GM12878 (cell line): ENCODE measurements at regions not wholly inside any gene's neighbourhood (a gene's known extent, or its start where the extent isn't known, plus 50 kb on each side); places are given as distances from the start of the nearest gene placed in this dataset.

Source experiments
- ATAC-seq: fragments of 200-7000 bp; cut with Tn5 transposase; 3 replicates; pipeline ENCODE4 v1.9.1; 2020; ENCODE audit warnings: mild to moderate bottlenecking, moderate library complexity
- BruUV-seq: library from RNA; stranded (reverse); fragments of 400-500 nt; replicated peaks from 2 replicates; lab custom pipeline; 2021; lab: Mats Ljungman, UMichigan
- CTCF ChIA-PET: fragments of 300-600 bp; sonication (Branson Sonifier 250); formaldehyde crosslinking; extraction: SDS; loops from one replicate; lab custom pipeline; 2021; ENCODE audit warnings: inconsistent platforms; lab: Yijun Ruan, JAX
- POLR2A ChIA-PET: fragments of 350-600 bp; formaldehyde crosslinking; extraction: SDS; loops from one replicate; lab custom pipeline; 2021; ENCODE audit warnings: inconsistent platforms; lab: Charles Lee
- RAD21 ChIA-PET: fragments of 300-600 bp; sonication (Branson Sonifier 250); formaldehyde crosslinking; loops from one replicate; lab custom pipeline; 2023; ENCODE audit warnings: antibody characterized with exemption; ENCODE audit not compliant: unreplicated experiment; lab: Charles Lee
- SMC1A ChIA-PET: fragments of 300-600 bp; sonication (Branson Sonifier 250); formaldehyde crosslinking; loops from one replicate; lab custom pipeline; 2023; ENCODE audit not compliant: unreplicated experiment, uncharacterized antibody; lab: Charles Lee
- DNase-seq: peaks from one replicate; pipeline ENCODE4 v3.0.0-alpha.2; 2011; ENCODE audit warnings: low read depth, low spot score
- FAIRE-seq: peaks from 3 replicates; lab custom pipeline; 2011; peaks lifted over from hg19 to GRCh38; lab: Jason Lieb, UNC
- H2AFZ ChIP-seq: 2 replicates; pipeline ENCODE4 v1.6.0; 2011; ENCODE audit warnings: low read depth, low read length, control low read depth; ENCODE audit not compliant: control insufficient read depth
- H3K27ac ChIP-seq: 2 replicates; pipeline ENCODE4 v1.5.1; 2011; ENCODE audit warnings: control low read depth; ENCODE audit not compliant: control insufficient read depth, insufficient read depth
- H3K27me3 ChIP-seq, 2 experiments: replicated peaks in 1 of 2; 2 replicates each; pipeline versions ENCODE4 v1.6.0 to v1.6.1; 2011; ENCODE audit warnings: low read length in 1 of 2; ENCODE audit not compliant: control insufficient read depth in 2 of 2, insufficient read depth in 2 of 2
- H3K36me3 ChIP-seq, 2 experiments: 2 replicates each; pipeline ENCODE4 v1.5.1; 2011; ENCODE audit warnings: low read length in 1 of 2; ENCODE audit not compliant: control insufficient read depth in 2 of 2, insufficient read depth in 2 of 2
- H3K4me1 ChIP-seq: 2 replicates; pipeline ENCODE4 v1.6.1; 2011; ENCODE audit warnings: mild to moderate bottlenecking, low read length, moderate library complexity, mixed read lengths; ENCODE audit not compliant: control insufficient read depth, insufficient read depth
- H3K4me2 ChIP-seq: 2 replicates; pipeline ENCODE4 v1.6.0; 2011; ENCODE audit warnings: control low read depth; ENCODE audit not compliant: control insufficient read depth, insufficient read depth
- H3K4me3 ChIP-seq: fragments of 200-600 bp; sonication (generic); 2 replicates; pipeline ENCODE4 v1.5.1; 2016
- H3K79me2 ChIP-seq: 2 replicates; pipeline ENCODE4 v1.6.0; 2011; ENCODE audit warnings: low read length; ENCODE audit not compliant: control insufficient read depth, insufficient read depth
- H3K9ac ChIP-seq: 2 replicates; pipeline ENCODE4 v1.8.0; 2011; ENCODE audit warnings: low read length, control low read depth, mixed read lengths; ENCODE audit not compliant: control insufficient read depth, insufficient read depth
- H3K9me3 ChIP-seq: replicated peaks from 3 replicates; pipeline ENCODE4 v1.5.1; 2011; ENCODE audit warnings: mild to moderate bottlenecking, low read length; ENCODE audit not compliant: control insufficient read depth, insufficient read depth
- H4K20me1 ChIP-seq: 2 replicates; pipeline ENCODE4 v1.6.0; 2011; ENCODE audit not compliant: control insufficient read depth, insufficient read depth
- ATF2 ChIP-seq: IDR thresholded peaks from 2 replicates; pipeline ENCODE4 v1.6.1; 2012; ENCODE audit warnings: low read length, inconsistent platforms
- BHLHE40 ChIP-seq, 2 experiments: fragments of 450-650 bp in 1 of 2; IDR thresholded peaks; 2 replicates each; pipeline ENCODE4 v1.6.1; 2011 to 2017; ENCODE audit warnings: low read depth in 2 of 2, borderline replicate concordance in 1 of 2, improper control_type of control experiment in 1 of 2, low read length in 1 of 2, mild to moderate bottlenecking in 1 of 2
- CBX5 ChIP-seq: sonication (generic); IDR thresholded peaks from 2 replicates; pipeline ENCODE4 v1.6.1; 2016; ENCODE audit warnings: low read depth, moderate library complexity, mild to moderate bottlenecking, inconsistent platforms
- CHD1 ChIP-seq: IDR thresholded peaks from 2 replicates; pipeline ENCODE4 v1.6.1; 2012; ENCODE audit warnings: low read depth, low read length, improper control_type of control experiment
- CHD4 ChIP-seq: fragments of 200-600 bp; sonication (generic); IDR thresholded peaks from 2 replicates; pipeline ENCODE4 v1.6.1; 2016; ENCODE audit warnings: mild to moderate bottlenecking
- PAX5 ChIP-seq: IDR thresholded peaks from 2 replicates; pipeline ENCODE4 v1.6.1; 2011; ENCODE audit warnings: low read depth, low read length, borderline replicate concordance
- RFX5 ChIP-seq: IDR thresholded peaks from 2 replicates; pipeline ENCODE4 v1.6.1; 2011; ENCODE audit warnings: low read depth, low read length, improper control_type of control experiment
- STAT3 ChIP-seq: IDR thresholded peaks from 2 replicates; pipeline ENCODE4 v1.6.1; 2011; ENCODE audit warnings: low read depth, low read length, improper control_type of control experiment
- TARDBP ChIP-seq: IDR thresholded peaks from 2 replicates; pipeline ENCODE4 v1.6.1; 2016; ENCODE audit warnings: borderline replicate concordance
- TBL1XR1 ChIP-seq: IDR thresholded peaks from 2 replicates; pipeline ENCODE4 v1.6.1; 2012; ENCODE audit warnings: low read depth, low read length, improper control_type of control experiment
- ZBTB33 ChIP-seq: fragments of 450-650 bp; IDR thresholded peaks from 2 replicates; pipeline ENCODE4 v1.6.1; 2017; ENCODE audit warnings: mild to moderate bottlenecking
- ZBTB40 ChIP-seq: fragments of 450-650 bp; IDR thresholded peaks from 2 replicates; pipeline ENCODE4 v1.6.1; 2016; ENCODE audit warnings: mild to moderate bottlenecking, moderate library complexity, borderline replicate concordance
- ZNF384 ChIP-seq: IDR thresholded peaks from 2 replicates; pipeline ENCODE4 v1.6.1; 2012; ENCODE audit warnings: low read depth, mild to moderate bottlenecking, low read length, improper control_type of control experiment, borderline replicate concordance
- WGBS: methylation state at CpG from one replicate; pipeline ENCODE4 v1.1.6; 2016; ENCODE audit warnings: low lambda C conversion rate; ENCODE audit not compliant: insufficient replicate concordance, insufficient coverage; ENCODE audit errors: missing lambda C conversion rate; 5-methylcytosine and 5-hydroxymethylcytosine counted together
- in situ Hi-C: fragments of 300-500 bp; cut with MboI; formaldehyde crosslinking; loops from 9 replicates; pipeline ENCODE4 v1.14.3; 2018; ENCODE audit warnings: mixed read lengths
- intact Hi-C: fragments of 100-400 bp; cut with micrococcal nuclease; formaldehyde crosslinking; loops from one replicate; pipeline ENCODE4 v1.14.2; 2022; ENCODE audit not compliant: unreplicated experiment

GRCh38 chr5:6228257-6229250 lies 149.8 kb downstream of the MED10 start (continued):
- TF ChIP-seq PAX5 (no peak), ZNF384 (no peak), RFX5 (no peak), BHLHE40 (IDR thresholded peaks at IDR 0.05; ENCODE audit: borderline replicate concordance in 1 of 2, low read depth in 2 of 2, low read length in 1 of 2) (no peak), TARDBP (no peak)

GRCh38 chr5:6225121-6225607 lies 153.2 kb downstream of the MED10 start:
- Histone ChIP-seq H2AFZ (no peak overlapping the region), H3K27ac (no peak overlapping the region), H3K36me3 (no peaks in the 10 kb centered on the region), H3K79me2 (no peaks in the 10 kb centered on the region), H3K4me3 (no peak overlapping the region), H4K20me1 (no peaks in the 10 kb centered on the region), H3K4me2 (no peak overlapping the region), H3K27me3 (no peaks in the 10 kb centered on the region), H3K9ac (no peak overlapping the region), H3K9me3 (peaks cover 9% of the 10 kb centered on the region; the same call in 2 of the 3 replicates), H3K4me1 (no peaks in the 10 kb centered on the region)
- WGBS = 55% methylated on average over 7 of the region's 7 CpGs
- ChIA-PET POLR2A (interaction anchor here (0.6 kb wide), 1 partner anchor 56 kb away, joined by 3 read pairs; no protein-coding TSS in a partner anchor), RAD21 (interaction anchor here (1.7 kb wide), 1 partner anchor 38 kb away, joined by 3 read pairs; no protein-coding TSS in a partner anchor), SMC1A (interaction anchor here (0.9 to 1.5 kb wide), 4 partner anchors 11 to 71 kb away, joined by 3 read pairs; no protein-coding TSS in a partner anchor), CTCF (interaction anchor here (1.0 to 1.1 kb wide), 2 partner anchors 13 to 33 kb away, joined by 3 read pairs; no protein-coding TSS in a partner anchor)
- in situ Hi-C loops = no loop called here
- intact Hi-C loops = no loop called here
- no peak for DNase-seq
- FAIRE-seq = no peak
- no TSS peak for BruUV-seq
- no peak for ATAC-seq
- TF ChIP-seq CBX5 (no peak), TBL1XR1 (no peak), ZBTB40 (no peak), ATF2 (no peak), CHD1 (no peak), ZBTB33 (no peak), CHD4 (no peak), STAT3 (no peak)
